Stimulated activated CD4-positive, alpha-beta T cell treated with anti-CD3 and anti-CD28 coated beads, TNF-alpha, amount 100 ng/mL, for 24 hours (primary cell): ENCODE measurements at regions not wholly inside any gene's neighbourhood (a gene's known extent, or its start where the extent isn't known, plus 50 kb on each side); places are given as distances from the start of the nearest gene placed in this dataset.

Experiments used
- DNase-seq, 3 experiments: peaks; one replicate each; pipeline ENCODE4 v3.0.0-alpha.2; 2020; ENCODE audit warnings: low read depth in 3 of 3

GRCh38 chr3:106263011-106263410, 394.2 kb upstream of the CBLB start:
- no peak for DNase-seq

- DNase-seq: no peak
Observed at GRCh38 chr3:106263546-106263945, 394.7 kb upstream of the CBLB start.

- no peak for DNase-seq
Observed at GRCh38 chr3:106265704-106266103, 396.9 kb upstream of the CBLB start.

- DNase-seq: no peak
Observed at GRCh38 chr3:106268696-106269095, 399.9 kb upstream of the CBLB start.

GRCh38 chr3:106272302-106272701, 403.5 kb upstream of the CBLB start:
- no peak for DNase-seq

- no peak for DNase-seq
Observed at GRCh38 chr3:106275592-106275991, 406.8 kb upstream of the CBLB start.

- DNase-seq: no peak
Observed at GRCh38 chr3:106276151-106276550, 407.3 kb upstream of the CBLB start.

GRCh38 chr3:106276755-106277612, 408.2 kb upstream of the CBLB start:
- DNase-seq: no peak

- no peak for DNase-seq
Observed at GRCh38 chr3:106277731-106278130, 408.9 kb upstream of the CBLB start.

- no peak for DNase-seq
Observed at GRCh38 chr3:106281221-106281620, 412.4 kb upstream of the CBLB start.

GRCh38 chr3:106282943-106283342, 414.1 kb upstream of the CBLB start:
- DNase-seq: no peak

GRCh38 chr3:106288781-106289180, 420.0 kb upstream of the CBLB start:
- DNase-seq: no peak

- DNase-seq: no peak
Observed at GRCh38 chr3:106290304-106290997, 421.6 kb upstream of the CBLB start.

- no peak for DNase-seq
Observed at GRCh38 chr3:106293161-106293560, 424.3 kb upstream of the CBLB start.

- DNase-seq: no peak
Observed at GRCh38 chr3:106294121-106294520, 425.3 kb upstream of the CBLB start.

GRCh38 chr3:106296062-106296461, 427.2 kb upstream of the CBLB start:
- DNase-seq: no peak

- DNase-seq: no peak
Observed at GRCh38 chr3:106299300-106300098, 430.7 kb upstream of the CBLB start.

GRCh38 chr3:106302451-106303221, 433.8 kb upstream of the CBLB start:
- no peak for DNase-seq

- no peak for DNase-seq
Observed at GRCh38 chr3:106303766-106304165, 435.0 kb upstream of the CBLB start.

- no peak for DNase-seq
Observed at GRCh38 chr3:106305127-106305526, 436.3 kb upstream of the CBLB start.

GRCh38 chr3:106305882-106306435, 437.1 kb upstream of the CBLB start:
- DNase-seq: no peak
